HepG2 (cell line): ENCODE measurements at regions not wholly inside any gene's neighbourhood (a gene's known extent, or its start where the extent isn't known, plus 50 kb on each side); places are given as distances from the start of the nearest gene placed in this dataset.

Experiments
- BHLHE40 ChIP-seq: IDR thresholded peaks from 2 replicates; pipeline ENCODE4 v1.6.1; 2011; ENCODE audit warnings: low read length, improper control_type of control experiment
- CTCF ChIP-seq: sonication (generic); formaldehyde crosslinking; IDR thresholded peaks from 2 replicates; pipeline ENCODE4 v1.5.0; 2020; ENCODE audit warnings: mild to moderate bottlenecking, missing genetic modification reagents, moderate library complexity
- EZH2 ChIP-seq: conservative IDR thresholded peaks from 2 replicates; pipeline ENCODE4 v1.6.1; 2012; ENCODE audit warnings: mild to moderate bottlenecking, low read depth, low read length, moderate library complexity
- HMGXB3 ChIP-seq: sonication (generic); formaldehyde crosslinking; IDR thresholded peaks from 2 replicates; pipeline ENCODE4 v1.4.0; 2020; ENCODE audit warnings: missing genetic modification reagents, borderline replicate concordance
- HOXA7 ChIP-seq: sonication (generic); formaldehyde crosslinking; IDR thresholded peaks from 2 replicates; pipeline ENCODE4 v1.8.1; 2022; ENCODE audit warnings: mild to moderate bottlenecking, missing genetic modification reagents, moderate library complexity
- MAFK ChIP-seq, 2 experiments: IDR thresholded peaks in 1 of 2; conservative IDR thresholded peaks in 1 of 2; 2 replicates each; pipeline ENCODE4 v1.6.1; 2011; ENCODE audit warnings: improper control_type of control experiment in 2 of 2, low read length in 2 of 2
- NBN ChIP-seq: fragments of 450-650 bp; conservative IDR thresholded peaks from 2 replicates; pipeline ENCODE4 v1.6.1; 2017
- SP140L ChIP-seq: sonication (generic); formaldehyde crosslinking; IDR thresholded peaks from 2 replicates; pipeline ENCODE4 v1.4.0; 2020; ENCODE audit warnings: missing genetic modification reagents, borderline replicate concordance
- ZNF543 ChIP-seq: sonication (generic); formaldehyde crosslinking; IDR thresholded peaks from 2 replicates; pipeline ENCODE4 v1.4.0; 2020; ENCODE audit warnings: mild to moderate bottlenecking, missing genetic modification reagents
- TF ChIP-seq, protein P1 (sequence below): sonication (generic); formaldehyde crosslinking; IDR thresholded peaks from 2 replicates; pipeline ENCODE4 v1.8.0; 2022; ENCODE audit warnings: mild to moderate bottlenecking, missing genetic modification reagents, moderate library complexity

DNA sequence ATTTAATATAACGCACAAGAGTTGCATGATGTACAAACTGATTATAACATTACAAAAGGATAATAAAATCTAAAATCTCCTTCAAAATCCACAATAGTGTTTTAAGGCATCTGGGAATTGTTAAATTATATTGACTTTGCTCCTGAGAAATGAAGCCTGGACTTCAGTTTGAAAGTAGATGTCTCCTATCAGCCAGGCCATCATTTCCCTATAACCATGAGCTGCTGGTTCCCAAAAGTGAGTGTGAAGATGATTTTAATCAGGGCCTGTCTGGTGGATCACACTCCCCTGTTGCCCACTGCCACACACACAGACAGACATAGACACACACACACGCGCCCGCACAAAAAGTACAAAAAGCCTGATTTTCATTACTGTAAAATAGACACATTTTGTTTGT is 480.7 kb downstream of the RPS29 start:
- TF ChIP-seq, protein P1, sequence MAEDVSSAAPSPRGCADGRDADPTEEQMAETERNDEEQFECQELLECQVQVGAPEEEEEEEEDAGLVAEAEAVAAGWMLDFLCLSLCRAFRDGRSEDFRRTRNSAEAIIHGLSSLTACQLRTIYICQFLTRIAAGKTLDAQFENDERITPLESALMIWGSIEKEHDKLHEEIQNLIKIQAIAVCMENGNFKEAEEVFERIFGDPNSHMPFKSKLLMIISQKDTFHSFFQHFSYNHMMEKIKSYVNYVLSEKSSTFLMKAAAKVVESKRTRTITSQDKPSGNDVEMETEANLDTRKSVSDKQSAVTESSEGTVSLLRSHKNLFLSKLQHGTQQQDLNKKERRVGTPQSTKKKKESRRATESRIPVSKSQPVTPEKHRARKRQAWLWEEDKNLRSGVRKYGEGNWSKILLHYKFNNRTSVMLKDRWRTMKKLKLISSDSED (CRISPR knock-in tag), result no peak
- TF ChIP-seq CTCF (CRISPR knock-in tag) (no peak), ZNF543 (CRISPR knock-in tag) (no peak), BHLHE40 (no peak), SP140L (CRISPR knock-in tag) (no peak), EZH2 (no peak), MAFK (conservative IDR thresholded peaks at IDR 0.05 in 1 of 2, IDR thresholded peaks at IDR 0.05 in 1 of 2; ENCODE audit: low read length in 2 of 2) (no peak), HOXA7 (no peak), HMGXB3 (CRISPR knock-in tag) (no peak), NBN (no peak)
